ENCODE measurements at regions not wholly inside any gene's neighbourhood (a gene's known extent, or its start where the extent isn't known, plus 50 kb on each side); places are given as distances from the start of the nearest gene placed in this dataset.

GRCh38 chr9:2962471-2963172 lies 118.7 kb upstream of the PUM3 start:
- TF ChIP-seq CTCF (IDR thresholded peaks at IDR 0.05): no peak
- TF ChIP-seq POLR2A (IDR thresholded peaks at IDR 0.05): no peak

Data from lower leg skin (tissue), 3 donors.